HG03565 (cell line): ENCODE measurements at regions not wholly inside any gene's neighbourhood (a gene's known extent, or its start where the extent isn't known, plus 50 kb on each side); places are given as distances from the start of the nearest gene placed in this dataset.

Source experiments
- ATAC-seq: cut with Tn5 transposase; IDR thresholded peaks from one replicate; pipeline ENCODE4 v1.9.1; 2021; ENCODE audit warnings: mild to moderate bottlenecking, moderate library complexity; ENCODE audit not compliant: unreplicated experiment

GRCh38 chr11:122183933-122184332 is 67.9 kb upstream of the BLID start:
- ATAC-seq, result no peak

- no peak for ATAC-seq
Measured at GRCh38 chr11:122181893-122182292, 65.9 kb upstream of the BLID start.

GRCh38 chr11:122181372-122181771 is 65.4 kb upstream of the BLID start:
- ATAC-seq, result no peak

GRCh38 chr11:122179961-122180834 is 64.2 kb upstream of the BLID start:
- no peak for ATAC-seq

- no peak for ATAC-seq
Measured at GRCh38 chr11:122178795-122179194, 62.8 kb upstream of the BLID start.

- ATAC-seq, result no peak
Measured at GRCh38 chr11:122177238-122177637, 61.2 kb upstream of the BLID start.

- no peak for ATAC-seq
Measured at GRCh38 chr11:122176651-122177050, 60.6 kb upstream of the BLID start.

GRCh38 chr11:122175306-122175705 is 59.3 kb upstream of the BLID start:
- no peak for ATAC-seq

GRCh38 chr11:122173587-122173986 is 57.6 kb upstream of the BLID start:
- ATAC-seq, result no peak

GRCh38 chr11:122173074-122173450 is 57.0 kb upstream of the BLID start:
- no peak for ATAC-seq

- ATAC-seq, result no peak
Measured at GRCh38 chr11:122172352-122173073, 56.5 kb upstream of the BLID start.

- ATAC-seq, result no peak
Measured at GRCh38 chr11:122170815-122171475, 54.9 kb upstream of the BLID start.

- ATAC-seq, result no peak
Measured at GRCh38 chr11:122168218-122168617, 52.2 kb upstream of the BLID start.

- no peak for ATAC-seq
Measured at GRCh38 chr11:122167100-122167499, 51.1 kb upstream of the BLID start.

- ATAC-seq, result no peak
Measured at GRCh38 chr11:122165607-122166371, 49.8 kb upstream of the BLID start.
